ENCODE measurements at regions not wholly inside any gene's neighbourhood (a gene's known extent, or its start where the extent isn't known, plus 50 kb on each side); places are given as distances from the start of the nearest gene placed in this dataset.

DNA sequence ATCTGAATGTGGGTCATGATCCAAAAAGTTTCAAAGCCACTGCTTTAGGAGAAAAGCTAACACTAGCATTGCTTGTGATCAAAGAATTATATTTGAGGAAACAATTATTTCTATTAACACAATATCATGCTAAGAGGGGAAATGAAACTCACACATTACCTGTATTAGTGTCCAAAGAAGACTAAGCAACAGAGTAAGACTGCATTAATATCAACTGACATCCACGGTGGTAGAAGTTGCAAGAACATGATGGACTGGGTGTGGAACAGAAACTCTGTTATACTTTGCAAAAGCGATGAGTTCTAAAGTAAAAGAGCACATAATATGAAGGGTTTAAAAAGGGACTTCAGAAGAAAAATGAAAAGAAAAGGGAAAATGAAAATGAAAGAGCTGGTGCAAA lies 648.3 kb upstream of the NECTIN3 start:
- TF ChIP-seq, protein P1, sequence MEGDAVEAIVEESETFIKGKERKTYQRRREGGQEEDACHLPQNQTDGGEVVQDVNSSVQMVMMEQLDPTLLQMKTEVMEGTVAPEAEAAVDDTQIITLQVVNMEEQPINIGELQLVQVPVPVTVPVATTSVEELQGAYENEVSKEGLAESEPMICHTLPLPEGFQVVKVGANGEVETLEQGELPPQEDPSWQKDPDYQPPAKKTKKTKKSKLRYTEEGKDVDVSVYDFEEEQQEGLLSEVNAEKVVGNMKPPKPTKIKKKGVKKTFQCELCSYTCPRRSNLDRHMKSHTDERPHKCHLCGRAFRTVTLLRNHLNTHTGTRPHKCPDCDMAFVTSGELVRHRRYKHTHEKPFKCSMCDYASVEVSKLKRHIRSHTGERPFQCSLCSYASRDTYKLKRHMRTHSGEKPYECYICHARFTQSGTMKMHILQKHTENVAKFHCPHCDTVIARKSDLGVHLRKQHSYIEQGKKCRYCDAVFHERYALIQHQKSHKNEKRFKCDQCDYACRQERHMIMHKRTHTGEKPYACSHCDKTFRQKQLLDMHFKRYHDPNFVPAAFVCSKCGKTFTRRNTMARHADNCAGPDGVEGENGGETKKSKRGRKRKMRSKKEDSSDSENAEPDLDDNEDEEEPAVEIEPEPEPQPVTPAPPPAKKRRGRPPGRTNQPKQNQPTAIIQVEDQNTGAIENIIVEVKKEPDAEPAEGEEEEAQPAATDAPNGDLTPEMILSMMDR (IDR thresholded peaks at IDR 0.05) = no peak
- TF ChIP-seq POLR2A (IDR thresholded peaks at IDR 0.05) = no peak
- no peak for TF ChIP-seq POLR2AphosphoS5 (IDR thresholded peaks at IDR 0.05)
